GM21619 (cell line): ENCODE measurements at regions not wholly inside any gene's neighbourhood (a gene's known extent, or its start where the extent isn't known, plus 50 kb on each side); places are given as distances from the start of the nearest gene placed in this dataset.
A peak's percentile ranks its signal among the peaks of the same experiment; 100 is the strongest.
"Not testable (repeated sequence)": the region's sequence is repeated elsewhere in the genome, so short reads cannot be mapped to it uniquely, and the experiment has no call there.

Experiments used
- ATAC-seq: cut with Tn5 transposase; IDR thresholded peaks from one replicate; pipeline ENCODE4 v1.9.1; 2021; ENCODE audit not compliant: unreplicated experiment

- no peak for ATAC-seq
Observed at GRCh38 chrX:16319929-16320328, 152.6 kb downstream of the MAGEB17 start.

GRCh38 chrX:16320765-16321355, 153.6 kb downstream of the MAGEB17 start:
- no peak for ATAC-seq

GRCh38 chrX:16333453-16333852, 166.2 kb downstream of the MAGEB17 start:
- ATAC-seq: no peak

GRCh38 chrX:16335181-16335580, 167.9 kb downstream of the MAGEB17 start:
- no peak for ATAC-seq

GRCh38 chrX:16347968-16348670, 180.8 kb downstream of the MAGEB17 start:
- ATAC-seq: no peak

- no peak for ATAC-seq
Observed at GRCh38 chrX:16357902-16358301, 190.6 kb downstream of the MAGEB17 start.

GRCh38 chrX:16360056-16360455, 192.8 kb downstream of the MAGEB17 start:
- not testable (repeated sequence) for ATAC-seq

- ATAC-seq: no peak
Observed at GRCh38 chrX:16368696-16369095, 201.4 kb downstream of the MAGEB17 start.

GRCh38 chrX:16376056-16376455, 208.8 kb downstream of the MAGEB17 start:
- no peak for ATAC-seq

- ATAC-seq: no peak
Observed at GRCh38 chrX:16386126-16386525, 218.8 kb downstream of the MAGEB17 start.

- ATAC-seq: no peak
Observed at GRCh38 chrX:16392597-16392996, 225.3 kb downstream of the MAGEB17 start.

GRCh38 chrX:16394290-16394689, 227.0 kb downstream of the MAGEB17 start:
- ATAC-seq: no peak

GRCh38 chrX:16403808-16404207, 236.5 kb downstream of the MAGEB17 start:
- no peak for ATAC-seq

- no peak for ATAC-seq
Observed at GRCh38 chrX:16416588-16416987, 233.4 kb upstream of the S100G start.

GRCh38 chrX:16418650-16419049, 231.3 kb upstream of the S100G start:
- ATAC-seq: no peak

- ATAC-seq: no peak
Observed at GRCh38 chrX:16427668-16428067, 222.3 kb upstream of the S100G start.

- no peak for ATAC-seq
Observed at GRCh38 chrX:16429406-16429805, 220.6 kb upstream of the S100G start.

GRCh38 chrX:16431266-16431665, 218.7 kb upstream of the S100G start:
- no peak for ATAC-seq

- ATAC-seq: no peak
Observed at GRCh38 chrX:16433021-16433420, 216.9 kb upstream of the S100G start.

GRCh38 chrX:16435399-16435986, 214.5 kb upstream of the S100G start:
- ATAC-seq: no peak

GRCh38 chrX:16436348-16437188, 213.4 kb upstream of the S100G start:
- ATAC-seq: peak; percentile 70

GRCh38 chrX:16440446-16440845, 209.5 kb upstream of the S100G start:
- no peak for ATAC-seq
